Pancreas (tissue), 10 donors: ENCODE measurements at regions not wholly inside any gene's neighbourhood (a gene's known extent, or its start where the extent isn't known, plus 50 kb on each side); places are given as distances from the start of the nearest gene placed in this dataset.

ENCODE experiments used
- ATAC-seq, 4 donors: fragments of 200-7000 bp; cut with Tn5 transposase; one replicate each; pipeline versions ENCODE4 v1.8.0 to v1.9.1; 2020; ENCODE audit warnings: mild to moderate bottlenecking in 4 of 4, moderate library complexity in 4 of 4
- DNase-seq, 6 donors: peaks; one replicate each; pipeline ENCODE4 v3.0.0-alpha.2; 2020
- FAIRE-seq: peaks from 2 replicates; lab custom pipeline; 2012; peaks lifted over from hg19 to GRCh38; lab: Jason Lieb, UNC
- H3K27ac ChIP-seq, 4 donors: fragments of 200-600 bp; sonication (generic); 1 replicate in 3 of 4; 2 replicates in 1 of 4; pipeline versions ENCODE4 v1.5.0 to v1.8.0; 2020
- H3K27me3 ChIP-seq, 4 donors: fragments of 200-600 bp; one replicate each; pipeline ENCODE4 v1.8.0; 2021
- H3K36me3 ChIP-seq, 3 donors: fragments of 200-600 bp; sonication (generic) in 1 of 3; one replicate each; pipeline versions ENCODE4 v1.5.0 to v1.8.0; 2020 to 2021
- H3K4me1 ChIP-seq, 3 donors: fragments of 200-600 bp; one replicate each; pipeline ENCODE4 v1.8.0; 2021
- H3K4me3 ChIP-seq, 4 donors: fragments of 200-600 bp; sonication (generic) in 2 of 4; one replicate each; pipeline versions ENCODE4 v1.5.0 to v1.8.0; 2020 to 2021
- H3K9me3 ChIP-seq, 4 donors: fragments of 200-600 bp; one replicate each; pipeline ENCODE4 v1.8.0; 2021
- CTCF ChIP-seq, 4 donors: fragments of 200-600 bp; sonication (generic) in 3 of 4; IDR thresholded peaks; one replicate each; pipeline versions ENCODE4 v1.5.0 to v1.8.0; 2021; ENCODE audit warnings: antibody characterized with exemption in 4 of 4
- WGBS, 2 donors: extraction: QIAGEN DNeasy Blood & Tissue Kit; methylation state at CpG; one replicate each; pipeline ENCODE4 v1.1.7; 2013; 5-methylcytosine and 5-hydroxymethylcytosine counted together
- intact Hi-C, 3 donors: fragments of 100-400 bp; cut with DNase I; formaldehyde crosslinking; loops; one replicate each; pipeline versions ENCODE4 v1.11.1 to v1.14.2; 2022
- donor health status: healthy with polysubstance abuse.
- donor health status: DM: no; HTN: no; CAD: no; lungs with moderate emphysema.
- donor health status: DM: no; HTN: no; CAD: no.
- donor health status: control.
- donor health status: control.
- donor health status: Bipolar disorder and iron deficiency.
- donor health status: DM: yes; HTN: yes; CAD: no.
- donor health status: DM: no; HTN: no; CAD: no.
- donor health status: DM: no; HTN: no; CAD: no.
- donor health status: DM: yes; HTN: yes; CAD: no.

GRCh38 chr15:62644889-62645742 is 397.4 kb upstream of the TPM1 start:
- intact Hi-C loops: loop anchor here in 1 of 3 donors (10.0 kb wide), 1 partner anchor 250 kb away; the partner anchor contains the start of gene TLN2
- Histone ChIP-seq H3K27ac (no peak overlapping the region), H3K36me3 (no peaks in the 10 kb centered on the region), H3K4me3 (no peak overlapping the region), H3K4me1 (no peaks in the 10 kb centered on the region), H3K9me3 (no peaks in the 10 kb centered on the region), H3K27me3 (no peaks in the 10 kb centered on the region)
- FAIRE-seq (no peak), DNase-seq (no peak), ATAC-seq (peak in 1 of 4 donors; percentile 36)
- no peak for TF ChIP-seq CTCF (IDR thresholded peaks at IDR 0.05)
- WGBS, 2 donors: 82 to 89% methylated on average over 15 of the region's 15 CpGs

- Histone ChIP-seq H3K4me3 (no peak overlapping the region), H3K36me3 (no peaks in the 10 kb centered on the region), H3K27ac (no peak overlapping the region), H3K27me3 (no peaks in the 10 kb centered on the region), H3K9me3 (no peaks in the 10 kb centered on the region), H3K4me1 (no peaks in the 10 kb centered on the region)
- FAIRE-seq (no peak), ATAC-seq (peak in 3 of 4 donors; percentile 39 to 68 (median 66)), DNase-seq (no peak)
- intact Hi-C loops: loop anchor here in 1 of 3 donors (10.0 kb wide), 1 partner anchor 253 kb away; the partner anchor contains the start of gene TLN2
- TF ChIP-seq CTCF (IDR thresholded peaks at IDR 0.05): no peak
- 89 to 92% methylated on average over 12 of the region's 12 CpGs for WGBS, 2 donors
Measured at GRCh38 chr15:62647202-62647842, 395.2 kb upstream of the TPM1 start.

GRCh38 chr15:62647843-62648505 is 394.6 kb upstream of the TPM1 start:
- WGBS, 2 donors: 89 to 90% methylated on average over 7 of the region's 7 CpGs
- DNase-seq: no peak
- Histone ChIP-seq H3K9me3 (no peaks in the 10 kb centered on the region), H3K4me3 (no peak overlapping the region), H3K27ac (no peak overlapping the region), H3K4me1 (no peaks in the 10 kb centered on the region), H3K36me3 (no peaks in the 10 kb centered on the region), H3K27me3 (no peaks in the 10 kb centered on the region)
- ATAC-seq: no peak
- TF ChIP-seq CTCF (IDR thresholded peaks at IDR 0.05): no peak
- intact Hi-C loops: loop anchor here in 1 of 3 donors (10.0 kb wide), 1 partner anchor 253 kb away; the partner anchor contains the start of gene TLN2
- FAIRE-seq: no peak

- Histone ChIP-seq H3K4me3 (no peak overlapping the region), H3K4me1 (no peaks in the 10 kb centered on the region), H3K36me3 (no peaks in the 10 kb centered on the region), H3K27ac (no peak overlapping the region), H3K27me3 (no peaks in the 10 kb centered on the region), H3K9me3 (no peaks in the 10 kb centered on the region)
- 72 to 82% methylated on average over 6 of the region's 6 CpGs for WGBS, 2 donors
- no peak for DNase-seq
- intact Hi-C loops: loop anchor here in 1 of 3 donors (10.0 kb wide), 1 partner anchor 254 kb away; the partner anchor contains the start of gene TLN2
- TF ChIP-seq CTCF (IDR thresholded peaks at IDR 0.05): no peak
- ATAC-seq: peak in 3 of 4 donors; percentile 46 to 49 (median 47)
- no peak for FAIRE-seq
Measured at GRCh38 chr15:62648954-62649353, 393.6 kb upstream of the TPM1 start.
